Islet precursor cell (in vitro differentiated cells): ENCODE measurements at regions not wholly inside any gene's neighbourhood (a gene's known extent, or its start where the extent isn't known, plus 50 kb on each side); places are given as distances from the start of the nearest gene placed in this dataset.

Source experiments
- DNase-seq: peaks from one replicate; pipeline ENCODE4 v3.0.0-alpha.2; 2018

DNA sequence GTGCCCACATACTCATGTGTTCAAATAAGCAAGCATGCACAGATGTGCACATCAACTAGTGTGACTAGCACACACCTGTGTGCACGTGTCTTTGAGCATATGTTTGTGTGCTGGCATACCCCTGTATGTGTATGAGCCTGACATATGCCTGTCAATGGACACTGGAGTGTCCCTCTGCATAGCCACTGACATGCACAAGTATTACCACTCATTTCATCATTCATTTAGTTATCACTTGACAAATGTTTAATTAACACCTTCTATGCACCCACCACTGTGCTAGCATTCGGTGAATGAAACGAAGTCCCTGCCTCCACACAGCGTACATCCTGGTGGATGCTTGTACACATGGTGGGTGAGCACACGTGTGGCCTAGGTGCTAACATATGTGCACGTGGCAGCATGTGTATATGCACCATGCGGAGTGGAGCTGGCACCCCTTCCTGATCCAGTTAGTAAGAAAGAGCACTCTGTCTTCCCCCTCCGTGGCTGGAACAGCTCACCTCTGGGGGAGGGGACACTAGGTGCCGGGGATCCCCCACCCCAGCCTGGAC, 112.0 kb downstream of the CHST1 start:
- no peak for DNase-seq

DNA sequence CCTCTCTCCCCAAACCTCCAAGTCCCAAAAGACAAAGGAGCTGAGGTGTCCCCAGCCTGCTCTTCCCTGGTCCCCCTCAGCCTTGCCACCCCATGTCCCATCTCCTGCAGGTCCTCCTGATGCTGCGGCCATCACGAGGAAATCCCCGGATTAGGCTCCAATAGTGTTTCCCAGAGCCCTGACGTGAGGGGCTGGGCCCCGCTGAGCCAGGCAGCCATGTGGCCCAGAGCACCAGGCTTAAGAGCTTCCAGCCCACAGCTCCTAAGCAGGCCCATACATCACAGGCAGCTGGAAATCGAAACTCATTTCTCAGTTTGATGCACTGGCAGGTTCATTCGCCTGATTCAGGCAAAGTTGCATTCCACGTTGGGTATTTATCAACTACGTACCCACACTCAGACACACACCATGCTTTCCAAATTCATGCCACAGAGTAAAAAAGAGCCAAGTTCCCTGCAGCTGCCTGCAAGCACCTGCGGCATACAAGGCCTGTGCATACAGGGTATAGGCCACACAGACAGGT, 114.2 kb downstream of the CHST1 start:
- no peak for DNase-seq

DNA sequence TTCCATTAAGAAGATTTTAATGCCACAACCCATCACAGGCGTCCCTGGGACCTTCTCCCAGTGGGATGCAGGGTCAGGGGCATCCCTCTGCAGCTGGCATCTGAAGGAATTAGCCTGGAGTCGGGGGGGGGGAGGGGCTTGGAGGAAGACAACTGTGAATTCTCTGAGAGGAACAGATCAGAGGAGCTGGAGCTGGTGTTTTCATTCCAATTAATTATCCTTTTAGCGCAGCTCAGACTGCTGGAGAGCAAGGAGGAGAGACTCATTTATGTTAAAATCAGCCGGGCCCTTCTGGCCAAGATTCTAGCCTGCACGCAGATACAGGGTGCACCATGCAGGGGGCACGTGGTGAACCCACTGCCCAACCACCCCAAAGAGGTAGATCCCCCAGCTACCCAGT, 116.2 kb downstream of the CHST1 start:
- no peak for DNase-seq

DNA sequence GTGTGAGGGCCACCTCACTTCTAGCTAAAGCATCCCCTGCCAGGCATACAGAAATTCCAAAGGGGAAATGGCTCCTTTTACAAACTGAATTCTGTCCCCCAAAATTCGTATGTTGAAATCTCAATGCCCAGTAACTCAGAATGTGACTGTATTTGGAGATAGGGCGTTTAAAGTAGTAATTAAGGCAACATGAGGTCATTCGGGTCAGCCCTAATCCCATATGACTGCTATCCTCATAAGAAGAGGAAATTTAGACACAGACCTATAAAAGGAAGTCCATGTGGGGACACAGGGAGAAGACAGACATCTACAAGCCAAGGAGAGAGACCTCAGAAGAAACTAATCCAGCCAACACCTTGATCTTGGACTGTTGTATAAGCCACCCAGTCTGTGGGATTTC, 119.1 kb downstream of the CHST1 start:
- DNase-seq = no peak

DNA sequence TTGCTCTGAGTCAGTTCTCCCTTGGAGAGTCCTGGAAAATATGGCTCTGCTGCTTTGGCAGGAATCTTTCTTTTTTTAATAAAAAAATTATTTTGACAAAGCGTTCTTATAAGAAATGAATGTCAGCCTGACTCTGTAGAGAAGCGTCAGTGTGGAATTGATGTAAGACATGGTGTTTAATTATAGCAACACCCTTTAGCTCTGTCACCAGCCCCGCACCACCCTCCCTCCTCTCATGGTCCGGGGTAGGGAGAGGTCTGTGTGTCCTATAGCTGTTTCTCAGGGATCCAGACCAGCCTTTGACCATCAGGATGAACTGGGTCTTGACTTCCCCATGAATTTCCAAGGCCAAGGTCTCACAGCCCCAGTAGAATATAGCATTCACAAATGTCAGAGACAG, 120.6 kb downstream of the CHST1 start:
- no peak for DNase-seq

DNA sequence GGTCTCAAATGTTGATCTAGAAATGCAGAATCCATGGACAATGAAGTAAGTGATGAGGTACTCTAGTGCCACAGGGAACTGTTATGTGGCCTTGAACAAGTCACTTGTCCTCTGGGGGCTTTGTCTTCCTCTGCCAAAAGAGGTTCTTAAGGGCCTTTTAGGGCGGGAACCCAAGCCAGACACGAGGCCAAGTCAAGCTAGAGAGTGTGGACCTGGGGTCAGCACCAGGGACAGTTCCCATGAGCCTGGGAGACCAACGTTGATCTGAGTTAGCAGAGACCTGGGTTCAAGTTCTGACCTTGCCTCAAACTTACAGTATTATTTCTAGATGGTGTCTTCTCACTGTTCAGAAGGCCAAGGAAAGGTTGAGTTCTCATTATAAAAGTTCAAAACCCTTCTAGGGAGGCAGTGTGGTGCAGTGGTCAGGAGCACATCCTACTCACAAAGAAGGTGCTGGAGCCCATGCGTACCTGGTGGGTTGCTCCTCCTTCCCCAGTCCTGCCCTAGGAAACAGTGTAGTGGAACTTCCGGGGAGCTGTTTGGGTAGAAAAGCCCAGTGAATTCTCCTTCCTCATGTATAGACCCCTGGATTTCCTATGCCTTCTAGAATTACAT, 121.5 kb downstream of the CHST1 start:
- peak; percentile 64 for DNase-seq

DNA sequence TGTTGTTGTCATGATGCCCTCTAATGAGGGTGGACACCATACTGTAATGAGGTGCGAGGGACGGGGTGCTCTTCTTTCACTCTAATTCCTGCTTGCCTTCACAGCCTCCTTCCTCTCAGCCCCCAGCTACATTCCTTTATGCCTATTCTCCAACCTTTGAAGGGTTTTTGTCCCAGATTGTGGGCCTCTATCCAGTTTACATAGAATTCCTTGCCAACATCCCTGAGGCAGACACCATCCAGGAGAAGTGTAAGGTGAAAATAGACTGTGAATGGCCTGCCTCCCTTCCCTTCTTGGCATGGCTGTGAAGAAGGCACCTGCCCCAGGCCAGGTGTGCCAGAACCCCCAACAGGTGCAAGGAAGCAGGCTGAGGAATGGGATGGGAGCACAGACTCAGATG, 122.3 kb downstream of the CHST1 start:
- DNase-seq = no peak

DNA sequence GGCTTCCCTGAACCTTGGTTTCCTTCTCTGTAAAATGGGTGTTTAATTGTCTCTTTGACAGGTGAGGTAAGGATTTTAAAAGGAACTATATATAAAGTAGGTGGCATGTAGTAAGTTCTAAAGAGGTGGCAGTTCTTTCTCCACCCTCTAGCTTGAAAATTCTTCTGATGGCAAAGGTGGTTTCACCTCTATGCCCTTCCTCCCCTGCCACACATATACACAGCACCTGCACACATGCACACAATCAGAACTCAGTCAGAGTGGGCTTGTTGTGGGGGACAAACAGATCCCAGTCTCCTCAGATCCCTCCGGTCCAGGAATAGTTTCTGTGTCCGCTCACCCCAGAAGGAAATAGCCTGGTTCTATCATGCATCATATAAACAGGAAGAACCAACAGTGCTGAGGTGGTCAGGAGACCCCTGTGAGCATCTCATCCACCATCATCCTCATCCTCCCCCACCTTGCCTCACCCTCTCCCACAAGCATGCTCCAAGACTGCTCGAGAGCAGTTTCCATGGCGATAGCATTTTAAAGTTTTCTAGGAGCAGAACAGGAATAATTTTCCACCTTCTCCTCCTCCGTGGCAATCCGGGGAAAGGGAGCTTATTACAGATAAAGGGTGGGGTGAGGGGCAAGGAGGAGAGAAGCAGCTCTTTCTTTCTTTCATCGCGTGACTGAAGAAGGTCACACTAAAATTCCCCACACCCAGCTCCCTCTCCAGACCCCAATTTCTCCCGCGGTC, 123.6 kb downstream of the CHST1 start:
- no peak for DNase-seq

DNA sequence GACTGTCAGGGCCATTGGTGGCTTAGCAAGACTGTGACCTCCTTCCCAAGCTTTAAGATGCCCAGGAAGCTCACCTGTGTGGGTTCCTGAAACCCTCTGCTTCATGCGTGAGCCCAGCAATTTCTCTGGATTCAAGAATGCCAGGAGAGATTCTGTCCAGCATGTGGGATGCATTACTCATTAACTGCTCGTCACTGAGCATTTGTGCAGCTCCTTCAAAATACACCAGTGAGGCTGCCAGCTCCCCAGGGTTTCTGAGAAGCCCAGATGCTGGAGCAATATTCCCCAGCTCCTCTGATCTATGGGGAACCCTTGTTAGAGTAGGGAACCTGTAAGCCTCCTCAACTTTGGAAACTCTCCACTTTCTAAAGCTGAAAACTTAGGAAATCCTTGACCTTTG, 126.5 kb downstream of the CHST1 start:
- DNase-seq = no peak

DNA sequence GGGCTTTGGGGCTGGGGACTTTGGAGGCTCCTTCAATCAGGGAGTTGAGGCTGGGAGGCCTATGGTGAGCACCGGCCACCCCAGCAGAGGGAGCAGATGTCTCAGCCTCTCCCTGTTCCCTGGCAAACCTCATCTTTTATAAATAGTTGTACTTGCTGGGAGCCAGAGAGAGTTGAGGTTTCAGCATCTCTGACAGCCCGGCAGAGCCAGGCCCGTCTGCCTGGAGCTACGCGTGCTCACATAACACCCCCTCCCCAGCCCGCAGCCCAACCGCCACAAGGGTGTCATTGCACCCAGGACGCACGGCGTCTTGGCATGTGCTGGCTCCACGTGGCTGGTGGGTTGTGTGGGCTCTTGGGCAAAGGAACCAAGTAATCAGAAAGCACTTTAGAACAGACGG, 127.1 kb downstream of the CHST1 start:
- DNase-seq = no peak

DNA sequence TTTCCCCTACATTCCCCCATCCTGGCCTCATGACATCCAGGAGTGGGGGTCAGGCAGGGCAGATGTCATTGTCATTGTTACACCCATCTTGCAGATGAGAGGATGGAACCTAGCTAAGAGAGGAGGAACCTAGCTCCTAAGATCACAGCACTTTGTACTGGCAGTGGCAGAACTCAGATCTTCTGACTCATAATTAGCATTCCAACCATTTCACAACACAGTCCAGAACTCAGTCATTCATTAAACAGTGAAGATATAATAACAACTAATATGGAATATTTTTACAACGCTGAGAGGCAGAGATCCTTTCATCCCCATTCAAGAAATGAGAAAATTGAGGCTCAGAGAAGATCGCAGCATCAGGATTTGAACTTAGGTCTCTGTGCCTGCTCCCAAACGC, 127.8 kb downstream of the CHST1 start:
- DNase-seq = no peak

DNA sequence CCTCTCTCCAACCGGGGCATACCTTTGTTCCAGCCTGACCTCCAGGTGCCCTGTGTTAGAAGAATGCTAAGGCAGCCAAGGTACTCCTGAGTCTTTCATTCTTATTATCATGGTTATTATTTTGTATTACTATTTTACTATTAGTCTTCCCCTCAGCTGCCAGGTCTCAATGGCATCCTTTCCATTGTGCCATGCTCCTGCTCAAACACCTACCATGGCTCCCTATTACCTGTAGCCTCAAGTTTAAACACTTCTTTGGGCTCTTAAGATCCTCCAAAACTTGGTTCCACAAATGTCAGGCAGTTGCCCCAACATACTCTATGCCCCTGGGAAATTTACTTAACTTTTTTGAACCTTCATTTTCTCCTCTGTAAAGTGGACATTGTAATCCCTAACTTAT, 130.4 kb downstream of the CHST1 start:
- DNase-seq = no peak

DNA sequence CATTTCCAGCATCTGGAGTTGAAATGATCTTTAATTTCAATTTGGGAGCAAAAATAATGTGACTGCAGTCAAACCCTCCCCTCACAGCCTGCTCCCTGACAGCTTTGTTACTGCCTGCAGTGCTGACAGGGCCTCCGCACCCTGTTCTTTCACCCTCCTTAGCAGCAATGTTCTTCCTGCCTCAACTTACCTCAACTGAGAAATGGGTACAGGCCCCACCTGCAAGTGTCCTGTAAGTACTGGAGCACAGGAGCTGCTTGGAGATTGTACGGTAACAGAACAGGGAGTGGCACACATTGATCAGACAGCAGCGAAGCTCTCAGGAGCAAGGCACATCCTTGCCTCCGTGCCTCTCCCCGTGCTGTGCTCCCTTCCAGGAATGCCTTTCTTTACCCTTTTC, 131.3 kb downstream of the CHST1 start:
- no peak for DNase-seq

DNA sequence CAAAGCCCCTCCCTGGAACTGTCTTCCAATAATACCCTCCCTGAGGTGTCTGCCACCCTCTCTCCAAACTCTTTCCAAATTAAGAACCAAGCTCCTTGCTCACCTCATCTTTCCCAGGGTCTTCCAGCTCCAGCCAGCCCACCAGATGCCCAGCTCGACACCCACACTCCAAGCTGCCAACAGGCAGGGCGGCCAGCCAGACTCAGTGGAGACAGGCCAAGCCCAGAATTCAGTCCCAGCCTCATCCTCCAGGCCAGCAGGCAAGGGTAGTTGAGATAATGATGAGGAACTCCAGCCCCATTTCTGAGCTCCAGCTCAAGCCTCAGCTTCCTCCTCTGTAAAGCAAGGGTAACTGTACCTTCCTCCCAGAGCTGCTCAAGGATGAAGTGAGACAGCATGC, 132.9 kb downstream of the CHST1 start:
- DNase-seq = no peak

DNA sequence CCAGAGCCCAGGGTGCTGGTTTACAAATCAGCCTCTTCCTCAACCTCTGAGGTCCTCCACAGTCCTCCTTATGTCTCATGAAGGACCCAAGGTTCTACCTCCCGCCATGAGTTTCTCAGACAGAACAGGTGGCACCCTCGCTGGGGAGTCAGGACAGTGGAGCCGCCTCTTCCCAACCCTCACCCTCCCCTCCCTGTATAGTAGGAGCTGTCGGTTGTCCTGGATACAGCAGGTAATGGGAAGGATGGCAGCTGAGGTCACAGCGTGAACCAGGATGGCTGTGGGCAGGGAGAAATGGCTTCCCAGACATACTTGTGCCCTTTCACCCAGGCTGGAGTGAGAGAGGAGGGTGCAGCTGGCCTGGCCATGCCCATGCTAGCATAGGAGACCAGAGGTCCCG, 134.6 kb downstream of the CHST1 start:
- no peak for DNase-seq

DNA sequence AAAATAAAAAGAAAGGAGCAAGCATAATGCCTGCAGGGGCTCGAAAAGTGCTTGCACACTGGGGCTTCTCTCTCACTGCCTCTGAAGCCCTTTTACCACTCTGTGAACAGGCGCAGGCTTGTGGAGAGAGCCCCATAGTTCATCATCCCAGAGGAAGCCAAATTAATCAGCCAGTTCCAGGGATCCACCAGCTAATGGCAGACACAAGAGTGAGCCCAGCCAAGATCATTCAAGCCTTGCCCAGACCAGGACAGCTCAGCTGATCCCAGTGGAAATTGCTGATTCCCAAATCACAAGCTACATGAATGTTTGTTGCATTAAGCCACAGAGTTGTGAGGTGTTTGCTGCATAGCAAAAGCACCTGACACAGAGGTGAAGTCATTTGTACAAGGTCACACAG, 135.3 kb downstream of the CHST1 start:
- DNase-seq = no peak

DNA sequence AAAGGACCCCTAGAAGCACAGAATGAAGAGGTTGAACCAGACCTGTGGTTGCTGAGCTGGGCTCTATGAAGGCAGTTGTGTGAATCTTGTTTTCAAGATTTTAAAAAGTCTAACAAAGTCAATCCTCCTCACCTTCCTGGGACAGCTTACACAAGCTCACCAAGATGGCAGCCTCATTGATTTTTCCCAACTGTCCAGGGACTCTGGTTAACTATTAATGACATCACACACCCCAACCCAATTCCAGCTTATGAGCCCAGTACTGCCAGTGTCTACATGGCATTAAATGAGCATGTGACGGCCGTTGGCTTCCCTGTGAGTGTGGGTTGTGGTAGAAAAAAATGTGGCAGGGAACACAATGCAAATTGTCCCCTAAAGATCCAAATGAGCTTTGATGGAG, 137.0 kb downstream of the CHST1 start:
- no peak for DNase-seq

DNA sequence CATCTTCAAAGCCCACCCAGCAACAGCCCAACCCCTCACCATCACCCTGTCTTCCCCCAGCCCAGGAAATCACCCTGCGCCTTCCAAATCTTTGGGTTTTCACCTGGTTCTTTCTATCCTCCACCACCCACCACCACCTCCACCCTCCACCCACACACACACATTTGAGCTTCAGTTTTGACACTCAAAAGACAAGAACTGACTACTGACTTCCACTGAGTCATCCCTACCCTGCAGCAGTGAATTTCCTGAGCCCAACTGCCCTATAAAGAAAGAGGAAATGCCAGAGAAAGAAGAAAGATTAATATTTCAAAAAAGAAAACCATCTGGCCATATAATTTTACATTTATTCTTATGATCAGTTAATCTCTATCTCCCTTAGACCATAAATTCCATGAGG, 137.5 kb downstream of the CHST1 start:
- no peak for DNase-seq

DNA sequence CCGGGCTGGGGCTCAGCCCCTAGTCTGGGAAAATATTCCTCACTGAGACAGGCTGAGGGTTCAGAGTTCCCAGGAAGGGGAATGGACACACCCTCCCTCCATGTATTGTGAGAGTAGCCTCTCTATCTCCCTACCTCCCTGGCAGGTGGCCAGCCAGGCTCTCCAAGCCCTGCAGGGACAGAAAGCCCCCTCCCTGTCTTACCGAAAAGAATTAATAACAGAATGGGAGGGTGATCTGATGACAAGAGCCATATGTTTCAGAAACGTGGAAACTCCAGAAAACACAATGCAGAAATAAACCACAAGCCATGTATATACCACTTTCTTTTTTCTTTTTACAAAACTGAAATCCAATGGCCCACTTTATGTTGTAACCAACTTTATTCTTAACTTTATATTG, 140.0 kb downstream of the CHST1 start:
- no peak for DNase-seq

DNA sequence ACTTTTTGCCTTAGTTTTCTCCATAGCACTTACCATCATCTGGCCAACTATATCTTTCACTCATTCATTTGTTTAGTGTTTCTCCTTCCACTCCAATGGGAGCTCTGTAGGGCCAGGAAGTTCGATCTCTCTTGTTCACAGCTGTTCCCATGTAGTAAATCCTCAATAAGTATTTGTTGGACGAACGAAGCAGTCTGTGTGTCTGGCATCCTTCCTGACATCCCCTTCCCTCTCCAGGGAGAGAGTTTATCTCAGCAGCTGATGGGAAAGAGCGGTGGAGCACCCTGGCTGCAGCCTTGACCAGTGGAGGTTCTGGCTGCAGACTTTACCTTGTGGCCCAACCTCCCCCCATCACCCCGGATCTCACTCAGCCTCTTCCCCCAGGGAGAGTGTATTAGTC, 141.7 kb downstream of the CHST1 start:
- no peak for DNase-seq

DNA sequence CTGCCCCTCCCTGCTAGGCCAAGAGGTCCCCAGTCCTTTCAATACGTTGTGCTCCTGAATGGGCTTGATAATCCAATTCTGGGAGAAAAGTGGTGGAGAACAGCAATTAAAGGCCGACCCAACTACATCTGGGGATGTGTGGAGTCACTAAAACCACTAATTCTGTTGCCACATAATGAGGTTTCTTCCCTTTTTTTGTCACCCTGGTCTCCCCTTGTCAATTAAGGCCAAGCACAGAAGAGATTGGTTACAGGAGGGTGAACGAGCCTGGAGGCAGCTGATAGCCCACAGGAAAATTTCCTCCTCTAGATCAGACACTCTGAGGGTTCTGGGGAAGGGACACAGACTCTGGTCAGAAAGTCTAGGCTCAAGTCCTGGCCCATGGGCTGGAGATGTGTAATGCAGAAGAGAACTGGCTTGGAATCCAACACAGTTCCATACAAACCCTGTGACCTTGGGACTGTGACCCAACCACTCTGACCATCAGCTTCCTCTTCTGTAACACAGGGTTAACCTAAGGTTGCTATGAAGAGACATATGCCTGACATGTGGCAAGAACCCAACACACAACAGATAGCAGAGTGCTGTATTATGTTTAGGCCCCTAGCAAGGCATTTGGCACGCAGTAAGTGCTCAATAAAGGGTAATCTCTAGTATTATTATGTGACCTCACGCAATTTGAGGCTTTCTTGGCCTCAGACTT, 146.4 kb downstream of the CHST1 start:
- DNase-seq = no peak

DNA sequence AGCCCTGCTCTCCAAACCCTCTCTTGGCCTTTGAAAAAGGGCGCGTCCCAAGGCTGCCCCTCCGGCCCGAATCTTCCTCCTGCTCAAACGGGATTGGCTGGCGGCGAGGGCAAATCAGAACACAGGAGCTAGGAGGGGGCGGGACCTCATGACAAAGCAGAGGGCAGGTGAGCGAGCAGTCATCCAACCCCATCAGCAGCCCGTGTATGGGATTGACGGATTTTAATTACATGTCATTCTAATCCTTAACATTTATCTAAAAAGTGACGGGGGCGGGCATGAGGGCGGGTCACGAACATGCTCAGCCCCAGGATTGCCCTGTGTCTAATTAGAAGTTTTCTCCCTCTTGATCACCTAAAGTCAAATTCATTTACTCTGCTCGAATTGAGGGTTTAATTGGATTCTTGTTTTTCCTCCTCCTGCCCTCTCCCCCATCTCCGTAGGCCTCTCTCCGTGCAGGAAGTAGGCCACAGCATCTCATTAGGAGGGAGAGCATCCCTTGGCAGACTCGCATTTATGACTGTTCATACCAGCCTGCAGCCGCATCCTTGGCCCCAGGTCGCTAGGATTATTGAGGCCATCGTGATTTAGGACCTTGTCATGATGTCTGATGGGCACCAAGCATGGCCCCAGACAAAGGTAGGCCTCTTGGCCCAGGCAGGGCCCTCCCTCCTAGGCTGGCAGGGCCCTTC, 147.1 kb downstream of the CHST1 start:
- no peak for DNase-seq

DNA sequence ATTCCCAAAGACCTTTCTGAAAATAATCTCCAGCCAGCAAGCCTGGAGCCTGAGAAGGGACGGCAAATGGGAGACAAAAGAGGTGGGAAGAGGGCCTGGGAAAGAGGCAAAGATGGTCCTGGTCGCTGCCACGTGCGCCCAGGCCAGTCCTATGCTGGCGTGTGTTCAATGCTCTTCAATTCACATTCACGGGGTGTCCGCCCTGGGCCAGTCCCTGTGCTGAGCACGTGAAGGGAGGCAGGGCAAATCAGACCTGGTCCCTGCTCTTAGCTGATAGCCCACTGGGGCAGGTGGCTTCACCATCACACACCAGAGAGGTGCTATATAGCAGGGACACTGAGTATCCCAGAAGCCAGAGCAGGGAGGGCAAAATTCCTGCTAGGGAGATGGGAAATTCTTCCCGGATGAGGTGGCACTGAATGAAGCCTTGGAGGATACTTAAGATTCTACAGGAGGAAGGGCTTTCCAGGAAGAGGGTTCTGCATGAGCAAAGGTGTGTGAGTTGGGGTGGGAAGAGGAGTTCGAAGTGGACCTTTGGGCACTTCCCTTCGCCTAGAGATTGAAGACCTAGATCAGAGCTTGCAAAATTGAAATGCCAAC, 148.2 kb downstream of the CHST1 start:
- DNase-seq = peak; percentile 79
